22Rv1 (cell line): ENCODE measurements at regions not wholly inside any gene's neighbourhood (a gene's known extent, or its start where the extent isn't known, plus 50 kb on each side); places are given as distances from the start of the nearest gene placed in this dataset.

Experiments
- ZFX ChIP-seq: fragments of 450-650 bp; IDR thresholded peaks from 2 replicates; pipeline ENCODE4 v1.6.1; 2017; ENCODE audit warnings: antibody characterized with exemption, borderline replicate concordance
- TF ChIP-seq, protein P1 (sequence below): fragments of 450-650 bp; IDR thresholded peaks from 2 replicates; pipeline ENCODE4 v1.5.1; 2017; ENCODE audit warnings: mild to moderate bottlenecking

DNA sequence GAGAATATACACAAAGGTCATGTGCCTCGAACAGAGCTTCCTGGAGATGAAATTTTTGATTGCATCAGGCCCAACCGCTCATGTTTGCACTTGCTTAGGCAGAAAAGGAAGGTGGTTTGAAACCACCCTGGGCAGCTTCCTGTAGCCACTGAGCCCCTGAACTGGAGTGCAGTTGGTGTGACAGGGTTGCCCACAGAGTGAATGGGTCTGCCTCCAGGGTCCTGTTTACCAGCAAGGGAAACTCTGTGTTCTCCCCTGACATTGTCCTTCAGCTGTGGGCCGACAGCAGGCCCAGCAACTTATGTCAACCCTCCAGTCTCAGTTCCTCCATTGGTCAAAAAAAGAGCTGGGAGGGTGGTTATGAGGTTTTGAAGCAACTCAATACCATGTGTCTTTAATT, 289.6 kb downstream of the KIF4B start:
- TF ChIP-seq, protein P1, sequence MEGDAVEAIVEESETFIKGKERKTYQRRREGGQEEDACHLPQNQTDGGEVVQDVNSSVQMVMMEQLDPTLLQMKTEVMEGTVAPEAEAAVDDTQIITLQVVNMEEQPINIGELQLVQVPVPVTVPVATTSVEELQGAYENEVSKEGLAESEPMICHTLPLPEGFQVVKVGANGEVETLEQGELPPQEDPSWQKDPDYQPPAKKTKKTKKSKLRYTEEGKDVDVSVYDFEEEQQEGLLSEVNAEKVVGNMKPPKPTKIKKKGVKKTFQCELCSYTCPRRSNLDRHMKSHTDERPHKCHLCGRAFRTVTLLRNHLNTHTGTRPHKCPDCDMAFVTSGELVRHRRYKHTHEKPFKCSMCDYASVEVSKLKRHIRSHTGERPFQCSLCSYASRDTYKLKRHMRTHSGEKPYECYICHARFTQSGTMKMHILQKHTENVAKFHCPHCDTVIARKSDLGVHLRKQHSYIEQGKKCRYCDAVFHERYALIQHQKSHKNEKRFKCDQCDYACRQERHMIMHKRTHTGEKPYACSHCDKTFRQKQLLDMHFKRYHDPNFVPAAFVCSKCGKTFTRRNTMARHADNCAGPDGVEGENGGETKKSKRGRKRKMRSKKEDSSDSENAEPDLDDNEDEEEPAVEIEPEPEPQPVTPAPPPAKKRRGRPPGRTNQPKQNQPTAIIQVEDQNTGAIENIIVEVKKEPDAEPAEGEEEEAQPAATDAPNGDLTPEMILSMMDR: no peak
- TF ChIP-seq ZFX: no peak
